C4-2B (cell line): ENCODE measurements at regions not wholly inside any gene's neighbourhood (a gene's known extent, or its start where the extent isn't known, plus 50 kb on each side); places are given as distances from the start of the nearest gene placed in this dataset.

Experiments used
- H3K27ac ChIP-seq: fragments of 450-650 bp; 2 replicates; pipeline ENCODE4 v1.5.1; 2017
- ZFX ChIP-seq: fragments of 450-650 bp; IDR thresholded peaks from 2 replicates; pipeline ENCODE4 v1.6.1; 2017
- TF ChIP-seq, protein P1 (sequence below): fragments of 450-650 bp; conservative IDR thresholded peaks from 2 replicates; pipeline ENCODE4 v1.5.1; 2017; ENCODE audit warnings: mild to moderate bottlenecking

DNA sequence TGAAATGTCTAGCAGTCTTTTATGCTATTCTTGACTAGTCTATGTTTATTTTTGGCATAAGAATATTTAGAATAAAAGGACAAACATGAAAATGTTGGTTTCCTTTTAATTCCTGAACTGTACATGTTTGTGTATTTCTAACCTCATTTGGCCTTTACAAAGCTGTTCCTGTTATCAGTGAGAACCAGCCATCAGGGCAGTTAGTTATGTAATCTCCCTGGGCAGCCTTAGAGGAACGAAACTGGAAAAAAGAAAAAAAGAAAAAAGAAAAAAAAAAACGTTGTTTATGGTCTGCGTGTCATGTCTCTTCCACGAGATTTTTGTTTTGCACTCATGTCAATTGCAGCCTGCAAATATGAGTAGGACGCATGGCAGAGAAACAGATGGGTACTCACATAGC is 193.7 kb downstream of the MAGEB5 start:
- H3K27ac ChIP-seq = no peak overlapping the region
- TF ChIP-seq, protein P1, sequence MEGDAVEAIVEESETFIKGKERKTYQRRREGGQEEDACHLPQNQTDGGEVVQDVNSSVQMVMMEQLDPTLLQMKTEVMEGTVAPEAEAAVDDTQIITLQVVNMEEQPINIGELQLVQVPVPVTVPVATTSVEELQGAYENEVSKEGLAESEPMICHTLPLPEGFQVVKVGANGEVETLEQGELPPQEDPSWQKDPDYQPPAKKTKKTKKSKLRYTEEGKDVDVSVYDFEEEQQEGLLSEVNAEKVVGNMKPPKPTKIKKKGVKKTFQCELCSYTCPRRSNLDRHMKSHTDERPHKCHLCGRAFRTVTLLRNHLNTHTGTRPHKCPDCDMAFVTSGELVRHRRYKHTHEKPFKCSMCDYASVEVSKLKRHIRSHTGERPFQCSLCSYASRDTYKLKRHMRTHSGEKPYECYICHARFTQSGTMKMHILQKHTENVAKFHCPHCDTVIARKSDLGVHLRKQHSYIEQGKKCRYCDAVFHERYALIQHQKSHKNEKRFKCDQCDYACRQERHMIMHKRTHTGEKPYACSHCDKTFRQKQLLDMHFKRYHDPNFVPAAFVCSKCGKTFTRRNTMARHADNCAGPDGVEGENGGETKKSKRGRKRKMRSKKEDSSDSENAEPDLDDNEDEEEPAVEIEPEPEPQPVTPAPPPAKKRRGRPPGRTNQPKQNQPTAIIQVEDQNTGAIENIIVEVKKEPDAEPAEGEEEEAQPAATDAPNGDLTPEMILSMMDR = no peak
- no peak for TF ChIP-seq ZFX

GRCh38 chrX:26387906-26388305 is 171.9 kb downstream of the MAGEB5 start:
- no peak overlapping the region for H3K27ac ChIP-seq
- TF ChIP-seq ZFX = no peak
- TF ChIP-seq, protein P1 = no peak

DNA sequence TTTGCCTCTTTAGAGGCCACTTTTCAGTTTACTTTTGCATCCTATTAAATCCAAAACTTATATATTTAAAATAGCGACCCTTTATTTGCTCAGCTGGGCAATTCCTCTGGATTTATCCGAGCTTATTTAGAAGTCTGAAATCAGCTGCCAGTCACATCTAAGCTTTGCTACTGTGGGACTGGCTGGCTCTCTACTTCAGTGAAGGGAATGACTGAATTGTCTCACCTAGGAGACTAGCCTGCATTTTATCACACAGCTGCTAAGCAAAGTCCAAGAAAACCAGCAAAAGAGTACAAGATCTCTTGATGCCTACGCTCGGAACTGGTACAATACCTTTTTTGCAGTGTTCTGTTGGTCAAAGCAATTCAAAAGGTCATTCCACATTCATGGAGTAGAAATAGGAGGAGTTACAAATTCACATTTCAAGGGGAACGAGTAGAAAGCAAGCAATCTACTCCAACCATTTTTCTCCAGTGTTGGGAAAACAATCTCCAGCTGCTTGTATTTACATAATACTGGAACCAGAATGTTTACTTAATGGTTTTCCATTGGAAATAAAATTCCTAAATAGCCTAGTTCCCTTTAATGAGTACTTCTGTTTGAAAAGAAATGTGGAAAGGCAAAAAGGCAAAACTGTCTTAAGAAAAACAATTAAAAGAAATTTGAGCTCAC is 160.2 kb downstream of the MAGEB5 start:
- no peak for TF ChIP-seq ZFX
- TF ChIP-seq, protein P1 = no peak
- no peak overlapping the region for H3K27ac ChIP-seq

DNA sequence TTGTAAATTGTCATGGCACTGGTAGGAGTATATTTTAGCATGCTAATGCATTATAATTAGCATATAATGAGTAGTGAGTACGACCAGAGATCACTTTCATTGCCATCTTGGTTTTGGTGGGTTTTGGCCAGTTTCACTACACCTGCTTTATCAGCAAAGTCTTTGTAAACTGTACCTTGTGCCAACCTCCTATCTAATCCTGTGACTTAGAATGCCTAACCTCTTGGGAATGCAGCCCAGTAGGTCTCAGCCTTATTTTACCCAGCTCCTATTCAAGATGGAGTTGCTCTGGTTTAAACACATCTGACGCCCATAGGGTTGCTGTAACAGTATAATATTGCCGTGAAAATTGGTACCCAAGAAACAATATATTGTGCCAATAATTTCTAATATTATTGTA is 159.4 kb downstream of the MAGEB5 start:
- TF ChIP-seq ZFX = no peak
- TF ChIP-seq, protein P1 = no peak
- H3K27ac ChIP-seq = no peak overlapping the region

GRCh38 chrX:26373829-26374228 is 157.9 kb downstream of the MAGEB5 start:
- no peak for TF ChIP-seq ZFX
- no peak overlapping the region for H3K27ac ChIP-seq

DNA sequence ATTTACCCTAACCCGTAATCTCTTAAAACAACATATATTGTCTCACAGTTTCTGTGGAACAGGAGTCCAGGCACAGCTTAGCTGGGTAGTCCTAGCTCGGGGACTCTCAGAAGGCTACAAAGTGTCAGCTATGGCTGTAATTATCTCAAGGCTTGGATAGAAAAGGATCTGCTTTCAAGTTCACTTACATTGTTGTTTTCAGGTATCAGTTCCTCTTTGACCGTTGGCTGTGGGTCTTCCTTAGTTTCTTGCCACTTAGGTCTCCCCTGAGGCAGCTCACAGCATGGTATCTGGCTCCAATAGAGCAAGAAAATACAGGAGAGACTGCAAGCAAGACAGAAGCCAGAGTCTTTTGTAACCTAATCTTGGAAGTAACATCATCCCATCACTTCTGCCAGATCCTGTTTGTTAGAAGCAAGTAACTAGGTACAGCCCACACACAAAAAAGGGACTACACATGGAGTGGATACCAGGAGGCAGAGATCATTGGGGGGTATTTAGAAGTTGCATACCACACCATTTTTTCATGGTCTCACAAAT is 137.0 kb downstream of the MAGEB5 start:
- TF ChIP-seq, protein P1 = no peak
- TF ChIP-seq ZFX = no peak
- H3K27ac ChIP-seq = no peak overlapping the region

GRCh38 chrX:26347171-26347570 is 131.2 kb downstream of the MAGEB5 start:
- H3K27ac ChIP-seq = no peak overlapping the region
- TF ChIP-seq, protein P1 = no peak
- TF ChIP-seq ZFX = no peak

GRCh38 chrX:26334232-26334631 is 118.3 kb downstream of the MAGEB5 start:
- TF ChIP-seq, protein P1 = no peak
- no peak for TF ChIP-seq ZFX
- H3K27ac ChIP-seq = no peak overlapping the region
